COLO668 (cell line): ENCODE measurements at regions not wholly inside any gene's neighbourhood (a gene's known extent, or its start where the extent isn't known, plus 50 kb on each side); places are given as distances from the start of the nearest gene placed in this dataset.
"Not testable (repeated sequence)": the region's sequence is repeated elsewhere in the genome, so short reads cannot be mapped to it uniquely, and the experiment has no call there.

Experiments used
- DNase-seq: peaks from one replicate; lab custom pipeline; 2025; ENCODE audit not compliant: unreplicated experiment; lab: John Stamatoyannopoulos, UW

DNA sequence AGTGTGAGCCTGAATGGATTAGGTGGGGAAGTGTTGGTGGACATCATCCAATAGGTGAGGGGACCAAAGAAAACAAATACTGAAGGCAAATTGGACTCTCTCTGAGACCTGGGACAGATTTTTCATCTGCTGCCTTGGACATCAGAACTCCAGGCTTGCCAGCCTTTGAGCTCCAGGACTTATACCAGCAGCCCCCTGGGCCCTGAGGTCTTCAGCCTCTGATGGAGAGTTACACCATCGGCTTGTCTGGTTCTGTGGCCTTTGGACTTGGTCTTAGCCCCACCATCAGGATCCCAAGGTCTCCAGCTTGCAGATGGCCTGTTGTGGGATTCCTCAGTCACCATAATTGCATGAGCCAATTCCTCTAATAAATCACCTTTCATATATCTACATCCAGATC is 80.8 kb upstream of the SLC8A3 start:
- DNase-seq = no peak

DNA sequence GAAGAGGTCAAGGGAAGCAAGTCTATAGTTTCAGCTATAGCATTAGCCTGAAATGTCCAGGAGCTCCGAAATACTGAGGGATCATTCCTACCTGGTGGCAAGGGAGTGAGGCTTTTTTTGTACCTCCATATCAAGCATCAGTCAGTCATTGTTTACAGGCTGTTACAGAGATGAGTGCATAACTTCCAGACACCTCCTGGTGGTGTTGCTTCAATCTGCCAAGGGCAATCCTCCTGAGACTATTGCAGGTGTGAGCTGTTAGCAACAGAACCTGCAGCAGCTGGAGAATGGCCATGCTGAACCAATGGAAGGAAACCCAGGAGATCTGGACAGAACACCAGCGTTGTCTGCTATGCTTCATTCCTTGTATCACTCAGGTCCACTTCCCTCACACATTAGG is 80.0 kb upstream of the SLC8A3 start:
- DNase-seq = no peak

DNA sequence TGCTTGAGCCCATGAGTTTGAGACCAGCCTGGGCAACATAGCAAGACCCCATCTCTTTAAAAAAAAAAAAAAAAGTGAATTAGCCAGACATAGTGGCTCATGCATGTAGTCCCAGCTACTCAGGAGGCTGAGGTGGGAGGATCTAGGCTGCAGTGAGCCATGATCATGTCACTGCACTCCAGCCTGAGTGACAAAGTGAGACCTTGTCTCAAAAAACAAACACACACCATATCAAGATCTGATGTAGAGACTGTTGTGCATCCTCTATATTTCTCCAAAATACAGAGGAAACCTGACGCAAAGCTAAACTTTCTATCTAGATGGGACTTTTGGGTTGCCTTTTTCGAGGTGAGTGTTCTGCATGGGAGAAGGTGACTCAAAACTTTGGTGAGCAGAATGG is 77.4 kb upstream of the SLC8A3 start:
- DNase-seq = no peak

DNA sequence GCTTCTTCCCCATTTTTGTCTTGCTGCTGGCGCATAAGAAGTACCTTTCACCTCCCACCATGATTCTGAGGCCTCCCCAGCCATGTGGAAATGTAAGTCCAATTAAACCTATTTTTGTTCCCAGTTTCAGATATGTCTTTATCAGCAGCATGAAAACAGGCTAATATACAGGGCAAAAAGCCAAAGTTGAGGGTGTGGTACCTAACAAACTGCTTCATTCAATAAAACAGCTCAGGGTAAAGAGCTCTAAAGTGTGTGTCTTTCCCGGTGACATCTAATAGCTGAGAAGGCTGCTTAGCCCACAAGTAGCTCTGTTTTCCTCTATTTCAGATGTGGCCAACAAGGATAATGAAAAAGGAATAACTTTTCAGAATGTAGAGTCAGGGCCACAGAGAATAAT is 76.7 kb upstream of the SLC8A3 start:
- no peak for DNase-seq

DNA sequence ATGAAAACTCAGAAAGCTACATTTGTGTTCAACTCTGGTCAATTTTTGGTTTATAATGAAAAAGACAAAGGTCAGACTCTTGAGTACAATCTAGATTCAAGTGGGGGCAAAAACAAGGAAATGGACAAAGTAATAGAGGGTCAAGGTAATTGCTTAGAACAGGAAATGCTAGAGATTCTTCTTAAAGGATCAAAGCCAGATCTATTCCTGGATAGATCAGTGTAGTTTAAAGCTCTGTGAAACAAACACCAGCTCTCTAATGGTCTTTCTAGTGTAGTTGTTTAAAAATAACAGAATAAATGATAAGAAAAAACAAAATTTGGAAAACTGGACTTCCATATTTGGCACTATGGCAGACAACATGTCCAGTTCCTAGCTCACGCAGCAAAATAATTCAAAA is 70.7 kb upstream of the SLC8A3 start:
- DNase-seq = no peak

DNA sequence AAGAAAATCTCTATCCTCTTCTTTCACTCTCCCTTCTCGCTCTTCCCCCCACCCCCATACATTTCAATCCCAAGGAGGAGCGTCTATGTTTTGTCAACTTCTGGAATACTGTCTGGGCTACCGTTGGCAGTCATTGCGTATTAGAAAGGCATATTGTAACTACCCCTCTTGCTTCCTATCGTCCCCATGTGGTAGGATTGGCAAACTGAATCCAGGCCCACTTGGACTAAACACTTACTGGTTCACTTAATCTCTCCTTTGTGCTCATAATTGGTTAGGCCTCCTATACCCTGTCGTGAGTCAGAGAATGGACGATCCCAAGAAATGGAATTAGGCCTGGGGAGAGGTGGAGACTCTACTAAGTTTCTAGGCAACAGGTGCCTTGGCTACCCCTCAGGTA is 68.8 kb upstream of the SLC8A3 start:
- peak; percentile 56 for DNase-seq

DNA sequence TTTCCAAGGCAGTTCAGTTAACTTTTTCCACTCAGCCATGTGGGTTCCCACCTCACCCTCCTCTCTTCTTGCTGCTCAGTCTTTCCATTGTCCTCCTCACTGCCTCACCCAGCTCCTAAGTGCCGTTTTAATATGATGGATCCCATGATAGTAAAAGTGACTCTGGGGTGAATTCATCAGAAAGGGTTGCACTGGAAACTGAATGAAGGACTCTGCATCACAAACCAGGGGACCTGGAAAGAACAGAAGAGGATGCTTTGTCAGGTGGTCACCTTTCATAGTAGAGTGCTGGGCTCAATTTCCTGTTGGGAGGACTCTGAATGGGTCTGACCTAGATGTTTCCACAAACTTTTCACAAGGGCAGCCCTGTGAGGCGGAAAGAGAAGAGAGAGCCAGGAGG is 67.8 kb upstream of the SLC8A3 start:
- no peak for DNase-seq

DNA sequence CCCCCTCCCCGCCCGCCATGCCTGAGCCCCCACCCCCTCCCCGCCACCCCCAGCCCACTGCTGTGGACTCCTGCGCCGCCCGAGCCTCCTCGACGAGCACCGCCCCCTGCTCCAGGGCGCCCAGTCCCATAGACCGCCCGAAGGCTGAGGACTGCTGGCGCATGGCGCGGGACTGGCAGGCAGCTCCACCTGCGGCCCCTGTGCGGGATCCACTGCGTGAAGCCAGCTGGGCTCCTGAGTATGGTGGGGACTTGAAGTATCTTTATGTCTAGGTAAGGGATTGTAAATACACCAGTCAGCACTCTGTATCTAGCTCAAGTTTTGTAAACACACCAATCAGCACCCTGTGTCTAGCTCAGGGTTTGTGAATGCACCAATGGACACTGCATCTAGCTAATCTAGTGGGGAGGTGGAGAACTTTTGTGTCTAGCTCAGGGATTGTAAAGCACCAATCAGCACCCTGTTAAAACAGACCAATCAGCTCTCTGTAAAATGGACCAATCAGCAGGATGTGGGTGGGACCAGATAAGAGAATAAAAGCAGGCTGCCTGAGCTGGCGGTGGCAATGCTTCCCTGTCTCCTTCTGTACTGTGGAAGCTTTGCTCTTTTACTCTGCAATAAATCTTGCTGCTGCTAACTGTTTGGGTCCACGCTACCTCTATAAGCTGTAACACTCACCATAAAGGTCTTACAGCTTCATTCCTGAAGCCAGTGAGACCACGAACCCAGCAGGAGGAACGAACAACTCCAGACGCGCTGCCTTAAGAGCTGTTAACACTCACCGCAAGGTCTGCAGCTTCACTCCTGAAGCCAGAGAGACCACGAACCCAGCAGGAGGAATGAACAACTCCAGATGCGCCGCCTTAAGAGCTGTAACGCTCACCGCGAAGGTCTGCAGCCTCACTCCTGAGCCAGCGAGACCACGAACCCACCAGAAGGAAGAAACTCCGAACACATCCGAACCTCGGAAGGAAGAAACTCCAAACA is 66.6 kb upstream of the SLC8A3 start:
- DNase-seq = peak; percentile 62

DNA sequence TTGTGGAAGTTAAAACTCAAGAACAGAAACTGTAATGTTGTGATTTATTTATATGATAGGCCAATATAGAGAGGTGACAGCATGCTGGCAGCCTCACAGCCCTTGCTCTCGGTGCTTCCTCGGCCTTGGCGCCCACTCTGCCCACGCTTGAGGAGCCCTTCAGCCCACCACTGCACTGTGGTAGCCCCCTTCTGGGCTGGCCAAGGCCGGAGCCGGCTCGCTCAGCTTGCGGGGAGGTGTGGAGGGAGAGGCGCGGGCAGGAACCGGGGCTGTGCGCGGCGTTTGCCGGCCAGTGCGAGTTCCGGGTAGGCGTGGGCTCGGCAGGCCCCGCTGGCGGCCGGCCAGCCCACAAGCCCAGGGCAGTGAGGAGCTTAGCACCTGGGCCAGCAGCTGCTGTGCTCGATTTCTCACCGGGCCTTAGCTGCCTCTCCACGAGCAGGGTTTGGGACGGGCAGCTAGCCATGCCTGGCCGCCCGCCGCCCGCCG is 65.8 kb upstream of the SLC8A3 start:
- DNase-seq = peak; percentile 93

DNA sequence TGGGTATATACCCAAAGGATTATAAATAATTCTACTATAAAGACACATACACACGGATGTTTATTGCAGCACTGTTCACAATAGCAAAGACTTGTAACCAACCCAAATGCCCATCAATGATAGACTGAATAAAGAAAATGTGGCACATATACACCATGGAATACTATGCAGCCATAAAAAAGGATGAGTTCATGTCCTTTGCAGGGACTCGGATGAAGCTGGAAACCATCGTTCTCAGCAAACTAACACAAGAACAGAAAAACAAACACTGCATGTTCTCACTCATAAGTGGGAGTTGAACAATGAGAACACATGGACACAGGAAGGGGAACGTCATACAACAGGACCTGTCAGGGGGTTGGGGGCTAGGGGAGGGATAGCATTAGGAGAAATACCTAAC is 64.8 kb upstream of the SLC8A3 start:
- not testable (repeated sequence) for DNase-seq

DNA sequence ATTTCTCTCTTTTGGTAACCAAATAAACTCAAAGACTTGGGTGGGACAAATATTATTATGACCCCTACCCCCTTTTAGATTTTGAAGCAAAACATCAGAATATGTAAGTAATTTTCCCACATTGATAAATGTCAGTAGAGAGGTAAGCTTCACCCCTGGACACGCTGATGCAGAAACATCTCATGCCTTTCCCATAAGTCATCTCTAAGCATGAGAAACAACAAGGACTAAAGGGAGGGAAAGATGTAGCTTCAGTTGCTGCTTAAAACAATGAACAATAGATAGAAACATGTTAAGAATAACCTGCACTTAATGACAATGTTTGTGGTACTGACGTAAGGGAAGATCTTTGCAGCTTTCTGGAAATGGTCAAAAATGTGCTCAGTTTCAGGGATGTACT is 56.3 kb upstream of the SLC8A3 start:
- DNase-seq = no peak

DNA sequence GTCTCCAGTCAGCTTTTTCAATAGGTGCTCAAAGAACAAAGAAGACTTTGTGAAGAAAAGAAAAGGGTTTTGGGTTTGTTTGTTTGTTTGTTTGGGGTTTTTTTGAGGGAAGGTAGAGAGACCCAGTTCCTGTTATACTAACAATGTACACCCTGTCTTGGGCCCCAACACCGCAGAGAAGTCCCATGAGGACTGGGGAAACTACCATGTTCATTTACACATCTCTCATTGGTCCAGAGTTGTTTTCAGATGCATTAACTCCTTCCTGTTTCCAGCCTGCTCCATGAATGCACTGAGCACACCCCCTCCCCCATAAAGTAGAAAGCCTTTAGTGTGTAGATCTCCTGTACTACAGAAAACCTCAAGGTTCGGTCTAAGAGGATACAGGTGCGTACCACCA is 51.1 kb upstream of the SLC8A3 start:
- DNase-seq = no peak

DNA sequence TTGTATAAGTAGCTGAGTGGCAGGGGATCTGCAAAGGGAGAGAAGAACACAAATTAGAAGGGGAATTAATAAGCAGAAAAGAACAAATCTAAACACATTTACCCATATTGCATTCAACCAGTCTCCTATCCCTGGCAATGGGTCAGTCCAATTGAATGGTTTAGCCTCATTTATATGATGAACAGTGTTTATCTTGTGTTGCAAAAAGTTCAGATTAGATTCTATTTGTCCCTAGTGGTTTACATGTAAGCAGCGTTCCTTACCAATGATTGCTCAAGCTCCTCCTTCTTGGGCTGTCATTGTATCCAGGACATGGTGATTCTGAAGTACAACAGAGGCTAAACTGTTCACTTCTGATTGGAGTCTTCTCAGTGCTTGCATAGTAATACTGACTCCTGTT is 49.9 kb upstream of the SLC8A3 start:
- DNase-seq = not testable (repeated sequence)
